GM21390 (cell line): ENCODE measurements at regions not wholly inside any gene's neighbourhood (a gene's known extent, or its start where the extent isn't known, plus 50 kb on each side); places are given as distances from the start of the nearest gene placed in this dataset.
"Not testable (repeated sequence)": the region's sequence is repeated elsewhere in the genome, so short reads cannot be mapped to it uniquely, and the experiment has no call there.

ENCODE experiments used
- ATAC-seq: cut with Tn5 transposase; IDR thresholded peaks from one replicate; pipeline ENCODE4 v1.9.1; 2021; ENCODE audit not compliant: unreplicated experiment

GRCh38 chr5:125856949-125857348 is 566.3 kb upstream of the GRAMD2B start:
- no peak for ATAC-seq

GRCh38 chr5:125863579-125863978 is 559.6 kb upstream of the GRAMD2B start:
- ATAC-seq = no peak

GRCh38 chr5:125865166-125865815 is 557.9 kb upstream of the GRAMD2B start:
- no peak for ATAC-seq

DNA sequence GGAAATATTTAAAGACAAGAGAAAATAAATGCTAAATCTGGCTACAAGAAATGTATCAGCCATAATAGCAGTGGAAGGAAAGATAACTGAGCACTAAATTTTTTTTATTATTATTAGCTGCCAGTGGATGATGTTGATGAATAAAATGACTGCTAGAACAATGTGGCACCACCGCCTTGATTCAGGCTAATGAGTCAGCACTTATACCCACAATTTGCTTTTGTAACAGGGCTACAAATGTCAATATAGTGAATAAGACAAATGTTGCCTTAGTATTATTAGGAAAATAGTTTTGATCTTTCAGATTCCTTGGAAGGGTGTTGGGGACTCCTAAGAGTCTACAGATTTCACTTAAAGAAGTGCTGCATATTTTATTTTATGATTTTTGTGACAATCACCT is 555.2 kb upstream of the GRAMD2B start:
- no peak for ATAC-seq

DNA sequence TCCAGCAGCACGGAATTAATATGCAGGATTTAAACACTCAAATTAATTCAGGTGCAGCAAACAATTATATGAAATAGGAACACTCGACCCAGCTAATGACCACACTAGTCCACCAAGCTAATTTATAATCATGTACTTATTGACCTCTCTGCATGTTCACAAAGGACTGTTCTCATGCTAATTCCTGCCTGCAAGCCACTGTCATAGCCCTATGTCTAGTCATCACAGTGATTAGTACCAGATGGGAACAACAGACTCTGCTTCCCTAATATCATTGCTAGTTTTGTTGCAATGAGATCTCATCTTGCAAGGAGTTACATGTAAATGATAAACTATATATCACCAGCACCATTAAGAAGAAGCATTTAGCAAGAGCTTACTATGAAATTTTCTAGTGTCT is 553.0 kb upstream of the GRAMD2B start:
- no peak for ATAC-seq

- no peak for ATAC-seq
Observed at GRCh38 chr5:125874057-125874456, 549.2 kb upstream of the GRAMD2B start.

GRCh38 chr5:125874717-125875116 is 548.5 kb upstream of the GRAMD2B start:
- ATAC-seq = no peak

DNA sequence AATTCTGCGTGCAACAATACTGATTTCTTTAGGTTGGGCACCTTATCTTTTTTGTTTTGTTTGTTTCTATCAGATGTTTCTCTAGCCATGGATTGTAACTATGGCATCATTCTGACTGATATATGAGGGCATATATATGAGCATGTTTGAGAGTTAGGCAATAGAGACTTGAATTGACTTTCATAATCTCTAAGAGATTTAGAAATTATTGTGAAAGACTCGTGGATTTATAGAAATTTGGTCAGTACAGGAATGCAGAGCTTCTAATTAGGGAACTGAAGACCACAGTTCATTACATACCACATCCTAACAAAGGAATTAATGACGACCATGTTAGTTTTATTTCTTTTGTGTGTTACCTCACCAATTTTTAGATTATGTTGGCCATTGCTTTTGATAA is 546.0 kb upstream of the GRAMD2B start:
- ATAC-seq = no peak

GRCh38 chr5:125882061-125882460 is 541.1 kb upstream of the GRAMD2B start:
- ATAC-seq = no peak

DNA sequence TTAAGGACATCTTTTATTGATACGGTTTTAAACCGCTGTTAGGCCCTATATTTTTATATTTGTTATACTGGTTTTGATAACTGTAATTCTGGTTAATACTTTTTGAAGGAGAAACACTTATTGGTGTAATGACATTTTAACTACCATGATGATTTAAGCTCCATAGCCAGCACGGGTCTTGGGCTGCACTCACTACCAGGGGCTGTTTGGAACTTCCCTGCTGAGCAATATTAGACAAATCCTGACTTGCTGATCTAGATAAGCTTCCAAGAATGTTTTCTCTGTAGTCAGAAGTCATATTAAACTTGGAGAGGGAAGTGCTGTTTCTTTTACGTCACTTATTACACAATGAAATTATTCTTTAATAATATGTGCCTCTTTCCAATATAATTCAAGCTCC is 540.0 kb upstream of the GRAMD2B start:
- ATAC-seq = no peak

GRCh38 chr5:125888358-125888757 is 534.9 kb upstream of the GRAMD2B start:
- ATAC-seq = no peak

GRCh38 chr5:125890511-125890931 is 532.7 kb upstream of the GRAMD2B start:
- ATAC-seq = no peak

- ATAC-seq = no peak
Observed at GRCh38 chr5:125891061-125891725, 532.0 kb upstream of the GRAMD2B start.

DNA sequence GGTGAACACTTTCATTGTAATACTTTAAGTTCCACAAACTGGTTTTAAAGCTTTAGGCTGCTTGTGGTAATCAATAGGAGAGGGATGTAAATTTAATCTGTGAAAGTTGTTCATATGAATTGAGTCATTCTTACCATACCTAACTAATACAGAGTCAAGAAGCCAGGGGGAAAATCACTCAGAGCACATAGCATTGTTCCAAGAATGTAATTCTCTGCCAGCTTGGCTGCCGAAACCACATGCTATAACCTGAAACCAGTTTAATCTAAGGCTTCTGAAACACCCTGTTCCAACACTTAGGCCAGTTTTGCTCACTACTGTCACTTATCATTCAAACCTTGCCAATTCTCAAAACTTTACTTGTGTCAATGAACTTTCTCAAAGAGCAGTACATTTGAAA is 528.8 kb upstream of the GRAMD2B start:
- no peak for ATAC-seq

- ATAC-seq = no peak
Observed at GRCh38 chr5:125896368-125896767, 526.8 kb upstream of the GRAMD2B start.

DNA sequence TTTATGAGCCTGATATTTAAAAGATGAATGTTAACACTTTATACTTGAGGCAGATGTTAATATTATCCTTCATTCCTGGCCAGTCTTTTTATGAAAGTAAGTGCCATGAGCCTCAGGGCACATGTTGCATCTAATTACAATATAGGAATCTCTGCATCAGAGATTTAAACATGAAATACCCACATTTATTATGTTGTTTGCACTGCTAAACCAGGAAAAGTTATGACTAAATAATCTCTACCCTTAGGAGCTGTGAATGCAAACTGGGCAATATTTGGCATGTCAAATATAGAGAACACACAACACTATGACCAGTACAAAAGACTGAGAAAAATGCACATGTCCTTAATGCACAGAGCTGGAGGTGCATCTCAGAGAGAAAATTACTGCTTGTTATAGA is 526.1 kb upstream of the GRAMD2B start:
- ATAC-seq = no peak

GRCh38 chr5:125898851-125899405 is 524.3 kb upstream of the GRAMD2B start:
- ATAC-seq = no peak

DNA sequence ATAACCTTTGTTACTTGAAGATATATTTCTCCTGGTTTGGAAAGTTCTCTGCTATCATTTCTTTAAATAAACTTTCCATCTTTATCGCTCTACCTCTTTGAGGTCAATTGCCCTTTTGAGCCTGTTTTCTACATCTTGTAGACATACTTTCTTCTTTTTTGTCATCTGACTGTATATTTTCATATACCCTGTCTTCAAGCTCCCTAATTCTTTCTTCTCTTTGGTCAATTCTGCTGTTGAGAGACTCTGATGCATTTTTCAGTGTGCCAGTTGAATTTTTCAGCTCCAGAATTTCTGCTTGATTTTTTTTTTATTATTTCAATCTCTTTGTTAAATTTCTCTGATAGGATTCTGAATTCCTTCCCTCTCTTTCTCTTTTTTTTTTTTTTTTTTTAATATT is 511.2 kb upstream of the GRAMD2B start:
- no peak for ATAC-seq

DNA sequence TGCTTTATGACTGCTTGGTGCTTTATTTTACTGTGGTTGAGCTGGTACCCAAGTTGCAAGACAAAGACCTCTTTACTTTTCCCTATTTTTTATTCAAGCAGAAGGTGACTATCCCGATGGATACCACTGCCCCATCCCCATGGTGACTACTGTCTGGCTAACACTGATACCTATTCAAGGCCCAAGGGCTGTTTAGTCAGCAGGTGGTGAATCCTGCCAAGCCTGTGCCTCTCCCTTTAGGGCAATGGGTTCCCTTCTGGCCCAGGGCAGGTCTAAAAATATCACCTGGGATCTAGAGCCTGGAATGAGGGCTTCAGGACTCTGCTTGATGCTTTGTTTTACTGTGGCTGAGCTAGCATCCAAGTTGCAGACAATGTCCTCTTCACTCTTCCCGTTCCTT is 510.0 kb upstream of the GRAMD2B start:
- ATAC-seq = no peak

DNA sequence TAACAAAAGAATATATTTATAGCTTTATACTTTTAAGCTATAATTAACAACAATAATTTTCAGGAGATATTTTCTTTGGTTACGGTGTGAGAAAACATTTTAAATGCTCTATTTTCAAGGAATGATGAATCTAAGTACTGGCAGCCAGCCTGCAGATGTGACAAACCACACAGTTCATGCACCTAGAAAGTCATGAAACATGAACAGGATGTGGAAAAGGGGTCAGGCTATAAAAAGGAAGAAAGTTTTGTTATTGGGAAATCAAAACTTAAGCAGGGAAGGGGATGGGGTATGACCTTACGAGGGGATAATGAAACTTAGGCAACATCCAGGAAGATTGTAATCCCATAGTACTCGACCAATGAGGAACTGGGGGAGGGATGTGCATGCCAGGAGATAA is 508.7 kb upstream of the GRAMD2B start:
- no peak for ATAC-seq

GRCh38 chr5:125923958-125924357 is 499.3 kb upstream of the GRAMD2B start:
- ATAC-seq = not testable (repeated sequence)

- ATAC-seq = no peak
Observed at GRCh38 chr5:125926172-125926571, 497.0 kb upstream of the GRAMD2B start.

DNA sequence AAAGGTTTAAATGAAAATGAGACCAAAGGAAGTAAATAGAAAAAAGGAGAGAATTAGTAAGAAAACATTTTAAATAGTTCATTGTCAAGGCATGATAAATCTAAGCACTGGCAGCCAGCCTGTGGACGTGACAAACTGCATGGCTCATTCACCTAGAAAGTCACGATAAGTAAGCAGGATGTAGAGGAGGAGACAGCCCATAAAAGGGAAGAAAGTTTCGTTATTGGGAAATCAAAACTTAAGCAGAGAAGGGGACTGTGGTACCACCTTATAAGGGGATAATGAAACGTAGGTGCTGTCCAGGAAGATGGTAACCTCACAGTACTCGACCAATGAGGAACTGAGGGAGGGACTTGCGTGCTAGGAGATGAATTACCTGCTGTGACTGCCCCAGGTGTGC is 494.5 kb upstream of the GRAMD2B start:
- no peak for ATAC-seq
